ENCODE measurements at regions not wholly inside any gene's neighbourhood (a gene's known extent, or its start where the extent isn't known, plus 50 kb on each side); places are given as distances from the start of the nearest gene placed in this dataset.
A peak's percentile ranks its signal among the peaks of the same experiment; 100 is the strongest.

DNA sequence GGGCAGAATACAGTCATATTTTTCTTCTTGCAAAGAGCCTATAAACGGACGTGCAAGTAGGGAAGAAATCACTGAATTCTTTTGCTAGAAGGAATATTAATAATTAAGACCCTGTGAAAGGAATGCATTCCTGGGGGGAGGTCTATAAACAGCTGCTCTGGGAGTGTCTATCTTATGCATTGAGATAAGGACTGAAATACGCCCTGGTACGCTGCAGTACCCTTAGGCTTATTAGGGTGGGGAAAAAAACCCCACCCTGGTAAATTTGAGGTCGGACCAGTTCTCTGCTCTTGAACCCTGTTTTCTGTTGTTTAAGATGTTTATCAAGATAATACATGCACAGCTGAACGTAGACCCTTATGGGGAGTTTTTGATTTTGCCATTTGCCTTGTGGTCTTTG, 100.0 kb upstream of the KBTBD8 start:
- Histone ChIP-seq H3K27ac (ENCODE audit: low read depth in 1 of 2, low read length in 1 of 2) (no peak overlapping the region), H3K4me3 (ENCODE audit: low read length in 2 of 2) (no peak overlapping the region), H3K36me3 (ENCODE audit: control insufficient read depth in 2 of 2, insufficient read depth in 2 of 2, low read length in 1 of 2) (no peaks in the 10 kb centered on the region), H3K9me3 (ENCODE audit: control insufficient read depth in 2 of 2, insufficient read depth in 1 of 2, low read length in 1 of 2) (peaks cover 0 to 7% of the 10 kb centered on the region in 2 donors), H3K27me3 (ENCODE audit: control insufficient read depth in 2 of 2, insufficient read depth in 1 of 2, low read length in 1 of 2) (no peaks in the 10 kb centered on the region), H3K4me1 (ENCODE audit: control insufficient read depth in 2 of 2, insufficient read depth in 2 of 2, low read length in 2 of 2) (no peaks in the 10 kb centered on the region)
- WGBS = 88% methylated on average over 6 of the region's 6 CpGs
- no peak for DNase-seq (ENCODE audit: low read depth in 6 of 9, low spot score in 9 of 9)

DNA sequence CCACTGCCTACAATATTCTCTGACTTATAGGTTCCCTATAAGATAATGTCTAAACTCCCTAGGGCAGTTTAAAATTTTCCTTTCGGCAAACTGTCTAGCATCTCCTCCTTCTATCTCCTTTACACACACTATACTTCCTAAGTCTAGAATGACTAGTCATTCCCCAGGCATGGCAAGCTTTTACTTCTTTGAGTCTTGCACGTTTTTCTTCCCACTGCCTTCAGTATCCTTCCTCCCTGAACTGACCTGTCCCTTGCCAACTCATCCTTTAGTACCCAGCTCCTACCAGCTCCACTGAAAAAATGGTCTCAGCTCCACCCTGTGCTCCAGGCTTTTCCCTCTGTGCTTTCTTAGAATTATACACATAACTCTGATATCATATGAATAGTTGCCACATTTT, 93.8 kb upstream of the KBTBD8 start:
- Histone ChIP-seq H3K27ac (ENCODE audit: low read depth in 1 of 2, low read length in 1 of 2) (no peak overlapping the region), H3K27me3 (ENCODE audit: control insufficient read depth in 2 of 2, insufficient read depth in 1 of 2, low read length in 1 of 2) (no peaks in the 10 kb centered on the region), H3K4me1 (ENCODE audit: control insufficient read depth in 2 of 2, insufficient read depth in 2 of 2, low read length in 2 of 2) (no peaks in the 10 kb centered on the region), H3K4me3 (ENCODE audit: low read length in 2 of 2) (no peak overlapping the region), H3K9me3 (ENCODE audit: control insufficient read depth in 2 of 2, insufficient read depth in 1 of 2, low read length in 1 of 2) (no peaks in the 10 kb centered on the region), H3K36me3 (ENCODE audit: control insufficient read depth in 2 of 2, insufficient read depth in 2 of 2, low read length in 1 of 2) (no peaks in the 10 kb centered on the region)
- WGBS = 60% methylated on average over 2 of the region's 2 CpGs
- DNase-seq (ENCODE audit: low read depth in 6 of 9, low spot score in 9 of 9) = no peak

DNA sequence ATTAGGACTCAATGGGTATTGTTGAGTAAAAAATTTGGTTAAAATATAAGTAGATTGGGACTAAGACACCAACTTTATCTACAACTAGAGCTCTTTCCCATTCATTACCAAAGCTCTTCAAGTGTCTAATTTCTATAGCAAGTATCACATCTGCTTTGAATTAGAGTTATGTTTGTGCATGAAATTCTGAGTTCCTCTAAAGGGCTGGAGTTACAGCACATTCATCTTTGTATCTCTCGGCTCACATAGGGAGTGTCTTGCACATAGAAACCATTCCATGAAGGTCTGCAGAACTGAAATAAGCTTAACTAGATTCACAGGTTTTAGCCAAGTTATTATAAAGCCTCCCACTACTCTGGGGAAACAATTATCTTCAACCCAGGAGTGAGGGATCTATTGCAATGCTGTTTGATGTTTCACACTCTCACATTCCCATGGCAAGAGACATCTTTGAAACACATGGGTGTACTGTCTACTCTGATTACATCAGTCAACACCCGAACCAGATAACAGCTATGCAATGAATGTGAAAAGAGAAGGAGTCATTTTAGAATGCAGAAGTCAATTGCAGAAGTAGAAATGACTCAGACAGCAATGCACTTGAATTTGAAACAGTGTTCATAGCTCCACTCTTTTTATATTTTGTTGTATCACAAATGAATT, 93.1 kb upstream of the KBTBD8 start:
- no peaks in the 10 kb centered on the region for H3K9me3 ChIP-seq (ENCODE audit: control insufficient read depth in 2 of 2, insufficient read depth in 1 of 2, low read length in 1 of 2)
- no peaks in the 10 kb centered on the region for H3K36me3 ChIP-seq (ENCODE audit: control insufficient read depth in 2 of 2, insufficient read depth in 2 of 2, low read length in 1 of 2)
- 50% methylated on average over 2 of the region's 2 CpGs for WGBS
- H3K4me3 ChIP-seq (ENCODE audit: low read length in 2 of 2) = no peak overlapping the region
- no peaks in the 10 kb centered on the region for H3K27me3 ChIP-seq (ENCODE audit: control insufficient read depth in 2 of 2, insufficient read depth in 1 of 2, low read length in 1 of 2)
- no peaks in the 10 kb centered on the region for H3K4me1 ChIP-seq (ENCODE audit: control insufficient read depth in 2 of 2, insufficient read depth in 2 of 2, low read length in 2 of 2)
- peak in 1 of 9 donors; percentile 6 for DNase-seq (ENCODE audit: low read depth in 6 of 9, low spot score in 9 of 9)
- no peak overlapping the region for H3K27ac ChIP-seq (ENCODE audit: low read depth in 1 of 2, low read length in 1 of 2)

DNA sequence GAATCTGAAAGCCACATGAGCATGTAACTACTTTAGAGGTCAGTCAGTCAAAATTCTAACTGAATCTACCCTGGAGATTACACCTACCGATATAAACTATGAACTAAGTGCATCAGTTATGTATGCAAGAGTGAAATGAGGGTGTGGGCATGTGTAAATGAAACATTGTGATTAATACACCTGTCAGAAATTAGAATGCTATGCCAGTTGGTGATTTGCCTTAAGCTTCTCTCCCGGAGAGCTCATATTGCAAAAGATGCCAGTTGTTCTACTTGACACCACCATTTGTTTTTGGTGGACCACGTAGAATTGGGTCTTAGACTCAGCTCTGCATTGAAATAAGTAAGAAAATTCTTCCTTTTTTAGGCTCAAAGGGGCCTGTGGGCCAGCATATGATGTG, 91.0 kb upstream of the KBTBD8 start:
- Histone ChIP-seq H3K9me3 (ENCODE audit: control insufficient read depth in 2 of 2, insufficient read depth in 1 of 2, low read length in 1 of 2) (no peaks in the 10 kb centered on the region), H3K36me3 (ENCODE audit: control insufficient read depth in 2 of 2, insufficient read depth in 2 of 2, low read length in 1 of 2) (no peaks in the 10 kb centered on the region), H3K4me3 (ENCODE audit: low read length in 2 of 2) (no peak overlapping the region), H3K27me3 (ENCODE audit: control insufficient read depth in 2 of 2, insufficient read depth in 1 of 2, low read length in 1 of 2) (no peaks in the 10 kb centered on the region), H3K4me1 (ENCODE audit: control insufficient read depth in 2 of 2, insufficient read depth in 2 of 2, low read length in 2 of 2) (no peaks in the 10 kb centered on the region), H3K27ac (ENCODE audit: low read depth in 1 of 2, low read length in 1 of 2) (no peak overlapping the region)
- DNase-seq (ENCODE audit: low read depth in 6 of 9, low spot score in 9 of 9) = no peak
- WGBS = 88% methylated on average over 3 of the region's 3 CpGs

DNA sequence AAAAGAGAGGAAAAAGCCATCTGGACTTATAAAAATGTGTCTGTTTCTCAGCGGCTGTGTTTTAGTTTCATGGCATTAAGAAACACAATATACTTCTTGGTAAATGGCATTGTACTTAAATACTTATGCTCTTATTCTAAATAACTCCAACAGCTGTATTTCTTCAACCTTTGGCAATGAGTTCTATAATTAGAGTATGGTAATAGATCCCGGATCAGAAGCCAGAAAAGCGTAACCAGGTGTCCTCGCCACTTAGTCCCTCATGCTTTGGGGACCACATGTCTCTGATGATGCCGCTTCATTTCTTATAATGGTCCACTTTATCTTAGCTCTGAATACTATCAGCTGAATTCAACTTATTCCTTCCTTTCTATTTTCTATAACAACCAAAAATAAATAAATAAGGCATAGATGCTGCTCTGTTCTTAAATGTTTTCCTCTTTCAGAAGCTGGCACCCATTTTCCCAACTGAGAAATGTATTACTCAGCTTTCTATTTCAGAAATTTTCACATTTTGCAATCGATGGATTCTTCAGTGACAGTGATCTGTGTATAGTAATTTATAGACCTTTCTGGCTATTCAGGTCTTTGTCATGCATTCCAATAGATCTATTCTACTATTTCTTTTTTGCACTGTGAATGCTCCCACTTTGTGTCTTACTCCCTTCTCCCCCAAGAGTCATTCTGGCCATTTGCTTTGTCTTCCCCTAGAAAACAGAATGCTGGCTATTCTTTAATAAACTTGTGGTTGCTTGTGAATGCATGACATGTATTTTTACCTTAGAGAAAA, 87.6 kb upstream of the KBTBD8 start:
- no peak overlapping the region for H3K27ac ChIP-seq (ENCODE audit: low read depth in 1 of 2, low read length in 1 of 2)
- H3K4me1 ChIP-seq (ENCODE audit: control insufficient read depth in 2 of 2, insufficient read depth in 2 of 2, low read length in 2 of 2) = no peaks in the 10 kb centered on the region
- DNase-seq (ENCODE audit: low read depth in 6 of 9, low spot score in 9 of 9) = no peak
- no peaks in the 10 kb centered on the region for H3K36me3 ChIP-seq (ENCODE audit: control insufficient read depth in 2 of 2, insufficient read depth in 2 of 2, low read length in 1 of 2)
- 94% methylated on average over 6 of the region's 6 CpGs for WGBS
- H3K4me3 ChIP-seq (ENCODE audit: low read length in 2 of 2) = no peak overlapping the region
- H3K9me3 ChIP-seq (ENCODE audit: control insufficient read depth in 2 of 2, insufficient read depth in 1 of 2, low read length in 1 of 2) = no peaks in the 10 kb centered on the region
- no peaks in the 10 kb centered on the region for H3K27me3 ChIP-seq (ENCODE audit: control insufficient read depth in 2 of 2, insufficient read depth in 1 of 2, low read length in 1 of 2)

DNA sequence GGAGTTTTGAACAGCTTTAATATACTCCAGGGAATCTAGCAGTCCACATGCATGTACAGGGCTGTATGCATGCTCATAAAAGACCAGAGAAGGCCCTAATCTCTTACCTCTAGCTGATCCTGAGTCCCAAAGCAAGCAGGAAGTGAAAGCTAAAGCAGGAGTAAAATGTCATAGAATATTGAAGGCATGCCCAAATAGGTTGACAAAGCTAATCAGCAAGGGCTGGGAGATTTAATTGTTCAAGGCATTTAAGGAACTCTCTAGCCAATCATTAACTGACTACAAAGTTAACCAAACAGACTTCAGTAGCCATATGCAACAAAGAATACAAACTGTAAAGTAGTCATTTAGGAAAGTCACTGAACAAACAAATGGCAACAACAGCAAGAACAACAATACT, 85.8 kb upstream of the KBTBD8 start:
- Histone ChIP-seq H3K27ac (ENCODE audit: low read depth in 1 of 2, low read length in 1 of 2) (no peak overlapping the region), H3K4me1 (ENCODE audit: control insufficient read depth in 2 of 2, insufficient read depth in 2 of 2, low read length in 2 of 2) (no peaks in the 10 kb centered on the region), H3K27me3 (ENCODE audit: control insufficient read depth in 2 of 2, insufficient read depth in 1 of 2, low read length in 1 of 2) (no peaks in the 10 kb centered on the region), H3K9me3 (ENCODE audit: control insufficient read depth in 2 of 2, insufficient read depth in 1 of 2, low read length in 1 of 2) (no peaks in the 10 kb centered on the region), H3K4me3 (ENCODE audit: low read length in 2 of 2) (no peak overlapping the region), H3K36me3 (ENCODE audit: control insufficient read depth in 2 of 2, insufficient read depth in 2 of 2, low read length in 1 of 2) (no peaks in the 10 kb centered on the region)
- DNase-seq (ENCODE audit: low read depth in 6 of 9, low spot score in 9 of 9) = no peak

DNA sequence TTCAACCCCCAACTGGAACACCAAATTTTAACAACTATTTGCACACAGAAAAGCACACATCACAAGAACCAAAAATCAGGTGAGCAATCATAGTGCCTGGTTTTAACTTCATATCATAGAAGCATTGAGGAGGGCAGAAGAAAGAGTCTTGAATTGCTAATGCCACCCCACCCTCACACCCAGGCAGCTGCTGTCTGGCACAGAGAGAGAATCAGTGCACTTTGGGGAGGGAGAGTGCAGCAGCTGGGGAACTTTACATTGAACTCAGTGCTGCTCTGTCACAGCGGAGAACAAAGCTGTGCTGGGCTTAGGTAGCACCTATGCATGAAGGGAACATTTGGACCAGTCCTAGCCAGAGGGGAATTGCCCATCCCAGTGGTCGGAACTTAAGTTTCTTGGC, 76.0 kb upstream of the KBTBD8 start:
- no peaks in the 10 kb centered on the region for H3K4me1 ChIP-seq (ENCODE audit: control insufficient read depth in 2 of 2, insufficient read depth in 2 of 2, low read length in 2 of 2)
- H3K27ac ChIP-seq (ENCODE audit: low read depth in 1 of 2, low read length in 1 of 2) = no peak overlapping the region
- no peaks in the 10 kb centered on the region for H3K9me3 ChIP-seq (ENCODE audit: control insufficient read depth in 2 of 2, insufficient read depth in 1 of 2, low read length in 1 of 2)
- DNase-seq (ENCODE audit: low read depth in 6 of 9, low spot score in 9 of 9) = no peak
- no peak overlapping the region for H3K4me3 ChIP-seq (ENCODE audit: low read length in 2 of 2)
- H3K27me3 ChIP-seq (ENCODE audit: control insufficient read depth in 2 of 2, insufficient read depth in 1 of 2, low read length in 1 of 2) = no peaks in the 10 kb centered on the region
- WGBS = 96% methylated on average over 2 of the region's 2 CpGs
- H3K36me3 ChIP-seq (ENCODE audit: control insufficient read depth in 2 of 2, insufficient read depth in 2 of 2, low read length in 1 of 2) = no peaks in the 10 kb centered on the region

DNA sequence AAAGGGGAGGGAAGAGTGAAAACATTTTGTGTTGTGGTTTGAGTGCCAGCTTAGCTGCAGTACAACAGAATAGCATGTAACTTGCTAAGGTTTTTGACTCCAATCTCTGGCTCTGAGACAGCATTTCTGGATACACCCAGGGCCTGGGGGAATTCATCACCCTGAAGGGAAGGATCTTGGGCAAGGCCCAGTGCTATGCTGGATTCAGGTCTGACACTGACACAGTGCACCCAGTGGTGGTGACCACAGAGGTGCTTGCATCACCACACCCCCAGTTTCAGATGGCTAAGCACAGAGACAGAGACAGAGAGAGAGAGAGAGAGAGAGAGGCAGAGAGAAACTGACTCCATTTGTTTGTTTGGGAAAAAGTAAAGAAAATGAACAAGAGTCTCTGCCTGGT, 74.1 kb upstream of the KBTBD8 start:
- Histone ChIP-seq H3K36me3 (ENCODE audit: control insufficient read depth in 2 of 2, insufficient read depth in 2 of 2, low read length in 1 of 2) (no peaks in the 10 kb centered on the region), H3K4me3 (ENCODE audit: low read length in 2 of 2) (no peak overlapping the region), H3K27ac (ENCODE audit: low read depth in 1 of 2, low read length in 1 of 2) (no peak overlapping the region), H3K4me1 (ENCODE audit: control insufficient read depth in 2 of 2, insufficient read depth in 2 of 2, low read length in 2 of 2) (no peaks in the 10 kb centered on the region), H3K9me3 (ENCODE audit: control insufficient read depth in 2 of 2, insufficient read depth in 1 of 2, low read length in 1 of 2) (no peaks in the 10 kb centered on the region), H3K27me3 (ENCODE audit: control insufficient read depth in 2 of 2, insufficient read depth in 1 of 2, low read length in 1 of 2) (no peaks in the 10 kb centered on the region)
- DNase-seq (ENCODE audit: low read depth in 6 of 9, low spot score in 9 of 9) = no peak

DNA sequence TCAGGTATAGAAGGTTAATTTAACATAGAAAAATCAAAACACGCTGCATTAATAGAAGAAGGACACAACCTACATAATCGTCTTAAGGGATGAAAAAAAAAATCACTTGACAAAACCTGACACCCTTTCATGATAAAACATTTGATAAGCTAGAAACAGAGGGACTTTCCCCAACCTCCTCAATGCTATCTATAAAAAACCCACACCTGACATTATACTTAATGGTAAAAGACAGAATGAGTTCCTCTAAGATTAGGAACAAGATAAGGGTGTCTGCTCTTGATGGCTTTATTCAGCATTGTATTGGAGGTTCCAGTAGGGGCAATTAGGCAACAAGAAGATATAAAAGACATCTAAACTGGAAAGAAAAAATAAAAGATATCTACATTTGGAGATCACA, 69.9 kb upstream of the KBTBD8 start:
- no peak overlapping the region for H3K27ac ChIP-seq (ENCODE audit: low read depth in 1 of 2, low read length in 1 of 2)
- no peak overlapping the region for H3K4me3 ChIP-seq (ENCODE audit: low read length in 2 of 2)
- H3K27me3 ChIP-seq (ENCODE audit: control insufficient read depth in 2 of 2, insufficient read depth in 1 of 2, low read length in 1 of 2) = no peaks in the 10 kb centered on the region
- no peaks in the 10 kb centered on the region for H3K4me1 ChIP-seq (ENCODE audit: control insufficient read depth in 2 of 2, insufficient read depth in 2 of 2, low read length in 2 of 2)
- WGBS = 71% methylated on average over 2 of the region's 2 CpGs
- H3K9me3 ChIP-seq (ENCODE audit: control insufficient read depth in 2 of 2, insufficient read depth in 1 of 2, low read length in 1 of 2) = no peaks in the 10 kb centered on the region
- no peaks in the 10 kb centered on the region for H3K36me3 ChIP-seq (ENCODE audit: control insufficient read depth in 2 of 2, insufficient read depth in 2 of 2, low read length in 1 of 2)
- DNase-seq (ENCODE audit: low read depth in 6 of 9, low spot score in 9 of 9) = no peak
